K562 (cell line): ENCODE measurements at regions not wholly inside any gene's neighbourhood (a gene's known extent, or its start where the extent isn't known, plus 50 kb on each side); places are given as distances from the start of the nearest gene placed in this dataset.

Experiments used
- ATAC-seq: fragments of 200-7000 bp; cut with Tn5 transposase; 3 replicates; pipeline ENCODE4 v1.9.1; 2020; ENCODE audit warnings: moderate library complexity
- BruUV-seq: library from RNA; stranded (reverse); fragments of 400-500 nt; replicated peaks from 2 replicates; lab custom pipeline; 2021; lab: Mats Ljungman, UMichigan
- CTCF ChIA-PET: fragments of 300-600 bp; formaldehyde crosslinking; extraction: SDS; loops from one replicate; lab custom pipeline; 2021; ENCODE audit warnings: low intra/inter-chr PET ratio; lab: Yijun Ruan, JAX
- POLR2A ChIA-PET: fragments of 300-600, 350-650 bp; sonication (Branson Sonifier 250); formaldehyde crosslinking; extraction: SDS; loops from one replicate; lab custom pipeline; 2021; ENCODE audit warnings: antibody characterized with exemption, inconsistent platforms; lab: Yijun Ruan, JAX
- DNase-seq, 4 experiments: peaks; one replicate each; pipeline versions ENCODE4 v3.0.0 to v3.0.0-alpha.2; 2011 to 2018; ENCODE audit warnings: low spot score in 3 of 4, mixed read lengths in 3 of 4; ENCODE audit errors: extremely low read depth in 1 of 4
- FAIRE-seq: peaks from 2 replicates; lab custom pipeline; 2011; peaks lifted over from hg19 to GRCh38; lab: Jason Lieb, UNC
- H2AFZ ChIP-seq: 2 replicates; pipeline ENCODE4 v1.6.0; 2011; ENCODE audit warnings: low read depth, low read length, control low read depth, inconsistent platforms
- H3K27ac ChIP-seq: fragments of 200-600 bp; 3 replicates; pipeline ENCODE4 v1.8.0; 2011; ENCODE audit warnings: low read depth, mild to moderate bottlenecking, control low read depth, inconsistent platforms, low read length, moderate library complexity, mixed read lengths; ENCODE audit errors: extremely low read depth
- H3K27me3 ChIP-seq, 2 experiments: fragments of 300-600 bp in 1 of 2; 2 replicates in 1 of 2; 3 replicates in 1 of 2; pipeline versions ENCODE4 v1.6.0 to v1.8.0; 2011; ENCODE audit warnings: inconsistent platforms in 2 of 2, low read length in 2 of 2, mild to moderate bottlenecking in 1 of 2, mixed read lengths in 1 of 2, moderate library complexity in 1 of 2; ENCODE audit not compliant: control insufficient read depth in 2 of 2, insufficient read depth in 2 of 2
- H3K36me3 ChIP-seq: fragments of 300-600 bp; 3 replicates; pipeline ENCODE4 v1.8.0; 2011; ENCODE audit warnings: mild to moderate bottlenecking, low read length, inconsistent platforms; ENCODE audit not compliant: control insufficient read depth, insufficient read depth
- H3K4me1 ChIP-seq, 2 experiments: fragments of 200-600 bp in 1 of 2; replicated peaks in 1 of 2; 2 replicates in 1 of 2; 3 replicates in 1 of 2; pipeline versions ENCODE4 v1.5.1 to v1.8.0; 2011; ENCODE audit warnings: inconsistent platforms in 2 of 2, low read length in 2 of 2, mild to moderate bottlenecking in 1 of 2, mixed read lengths in 1 of 2, moderate library complexity in 1 of 2; ENCODE audit not compliant: control insufficient read depth in 2 of 2, insufficient read depth in 2 of 2
- H3K4me2 ChIP-seq: 2 replicates; pipeline ENCODE4 v1.6.1; 2011; ENCODE audit warnings: low read length, control low read depth, inconsistent platforms, mixed read lengths; ENCODE audit not compliant: insufficient read depth
- H3K4me3 ChIP-seq: fragments of 200-600 bp; sonication (generic), shearing (Covaris generic); 2 replicates; pipeline ENCODE4 v1.5.1; 2016; ENCODE audit warnings: control low read depth, inconsistent platforms
- H3K79me2 ChIP-seq: fragments of 200-600 bp; 3 replicates; pipeline ENCODE4 v1.8.0; 2011; ENCODE audit warnings: low read length, inconsistent platforms; ENCODE audit not compliant: control insufficient read depth, insufficient read depth
- H3K9ac ChIP-seq, 2 experiments: 2 replicates each; pipeline versions ENCODE4 v1.6.0 to v1.6.1; 2011; ENCODE audit warnings: low read depth in 2 of 2, low read length in 2 of 2, control low read depth in 1 of 2, inconsistent platforms in 1 of 2, mild to moderate bottlenecking in 1 of 2, mixed read lengths in 1 of 2; ENCODE audit not compliant: insufficient read depth in 1 of 2
- H3K9me1 ChIP-seq: one replicate; pipeline ENCODE4 v1.6.0; 2011; ENCODE audit warnings: inconsistent platforms, mild to moderate bottlenecking, low read length, moderate library complexity; ENCODE audit not compliant: control insufficient read depth, insufficient read depth
- H3K9me3 ChIP-seq: replicated peaks from 2 replicates; pipeline ENCODE4 v1.5.1; 2011; ENCODE audit warnings: low read depth, low read length, inconsistent platforms; ENCODE audit not compliant: control insufficient read depth, insufficient read depth
- H4K20me1 ChIP-seq: replicated peaks from 2 replicates; pipeline ENCODE4 v1.6.1; 2011; ENCODE audit warnings: low read length, inconsistent platforms, mixed read lengths; ENCODE audit not compliant: control insufficient read depth, insufficient read depth
- C11orf30 ChIP-seq: fragments of 450-650 bp; IDR thresholded peaks from 2 replicates; pipeline ENCODE4 v1.6.1; 2016; ENCODE audit warnings: low read depth, mild to moderate bottlenecking
- GTF2E2 ChIP-seq: fragments of 200-800 bp; sonication (Bioruptor generic); IDR thresholded peaks from 2 replicates; pipeline ENCODE4 v1.6.1; 2016; ENCODE audit warnings: missing genetic modification characterization, missing compliant biosample characterization
- MYC ChIP-seq, 2 experiments: fragments of 250-450 bp in 1 of 2; sonication (Bioruptor Pico) in 1 of 2; IDR thresholded peaks; 2 replicates each; pipeline versions ENCODE4 v1.5.1 to v1.6.1; 2012 to 2021; ENCODE audit warnings: low read depth in 2 of 2, borderline replicate concordance in 1 of 2, improper control_type of control experiment in 1 of 2, low read length in 1 of 2, mild to moderate bottlenecking in 1 of 2, moderate library complexity in 1 of 2
- RBFOX2 ChIP-seq: fragments of 200-400 bp; formaldehyde crosslinking; IDR thresholded peaks from 2 replicates; pipeline ENCODE4 v1.6.1; 2017; ENCODE audit warnings: low read depth, mild to moderate bottlenecking, low read length, moderate library complexity
- RHOXF2B ChIP-seq: fragments of 250-450 bp; sonication (Bioruptor Pico); conservative IDR thresholded peaks from 2 replicates; pipeline ENCODE4 v1.5.1; 2021
- SMARCC2 ChIP-seq: fragments of 450-650 bp; IDR thresholded peaks from 2 replicates; pipeline ENCODE4 v1.6.1; 2017; ENCODE audit warnings: antibody characterized with exemption, moderate library complexity, mild to moderate bottlenecking, low read depth
- STAT6 ChIP-seq: sonication (generic); formaldehyde crosslinking; IDR thresholded peaks from 2 replicates; pipeline ENCODE4 v1.8.1; 2023; ENCODE audit warnings: mild to moderate bottlenecking, missing genetic modification reagents
- TEAD4 ChIP-seq, 2 experiments: sonication (generic) in 1 of 2; formaldehyde crosslinking in 1 of 2; IDR thresholded peaks; 2 replicates each; pipeline versions ENCODE4 v1.6.1 to v1.8.0; 2012 to 2022; ENCODE audit warnings: borderline replicate concordance in 1 of 2, inconsistent platforms in 1 of 2, low read length in 1 of 2, mild to moderate bottlenecking in 1 of 2, missing genetic modification reagents in 1 of 2
- TRIM24 ChIP-seq, 2 experiments: fragments of 450-650 bp; IDR thresholded peaks; 2 replicates each; pipeline ENCODE4 v1.6.1; 2016
- WGBS: fragments of 100-300 bp; shearing (Covaris generic); methylation state at CpG from one replicate; pipeline ENCODE4 v1.1.6; 2016; ENCODE audit warnings: low coverage, mixed read lengths; ENCODE audit not compliant: insufficient coverage; ENCODE audit errors: missing lambda C conversion rate; 5-methylcytosine and 5-hydroxymethylcytosine counted together
- in situ Hi-C: fragments of 300-500 bp; cut with MboI; formaldehyde crosslinking; loops from 4 replicates; pipeline ENCODE4 v1.15.0; 2018; ENCODE audit warnings: inconsistent platforms, mixed read lengths
- intact Hi-C: fragments of 100-400 bp; cut with micrococcal nuclease; formaldehyde crosslinking; loops from 2 replicates; pipeline ENCODE4 v1.14.2; 2022

- ChIA-PET CTCF (no interaction called here), POLR2A (no interaction called here)
- Histone ChIP-seq H3K79me2 (no peaks in the 10 kb centered on the region), H3K9ac (no peak overlapping the region), H2AFZ (no peak overlapping the region), H3K36me3 (no peaks in the 10 kb centered on the region), H3K4me1 (no peaks in the 10 kb centered on the region), H3K4me3 (no peak overlapping the region), H4K20me1 (no peaks in the 10 kb centered on the region), H3K9me1 (no peaks in the 10 kb centered on the region), H3K9me3 (peaks cover 4% of the 10 kb centered on the region; the same call in 1 of the 2 replicates), H3K27me3 (no peaks in the 10 kb centered on the region), H3K4me2 (no peak overlapping the region), H3K27ac (no peak overlapping the region)
- intact Hi-C loops (no loop called here), in situ Hi-C loops (no loop called here)
- ATAC-seq, result no peak
- BruUV-seq, result no TSS peak
- no peak for DNase-seq
- WGBS, result 1% methylated on average over 8 of the region's 8 CpGs
- TF ChIP-seq GTF2E2 (tag), result no peak
- TF ChIP-seq TEAD4 (IDR thresholded peaks at IDR 0.05; ENCODE audit: low read length), result no peak
- TF ChIP-seq TEAD4 (CRISPR knock-in tag; IDR thresholded peaks at IDR 0.05; ENCODE audit: borderline replicate concordance), result no peak
- TF ChIP-seq C11orf30, result no peak
- no peak for TF ChIP-seq STAT6
- TF ChIP-seq TRIM24 (IDR thresholded peaks at IDR 0.05), result no peak
- no peak for TF ChIP-seq RBFOX2
- TF ChIP-seq RHOXF2B (CRISPR knock-in tag), result no peak
- TF ChIP-seq MYC (IDR thresholded peaks at IDR 0.05; ENCODE audit: low read depth, low read length), result no peak
- no peak for TF ChIP-seq MYC (CRISPR knock-in tag; IDR thresholded peaks at IDR 0.05; ENCODE audit: borderline replicate concordance, low read depth)
- no peak for TF ChIP-seq SMARCC2
- FAIRE-seq, result no peak
These were observed 176.7 kb downstream of the SOX11 start for GRCh38 chr2:5868931-5869330.
